CD4-positive, alpha-beta T cell treated with Interleukin-4 for 1 hour (primary cell): ENCODE measurements at regions not wholly inside any gene's neighbourhood (a gene's known extent, or its start where the extent isn't known, plus 50 kb on each side); places are given as distances from the start of the nearest gene placed in this dataset.
"Not testable (repeated sequence)": the region's sequence is repeated elsewhere in the genome, so short reads cannot be mapped to it uniquely, and the experiment has no call there.

Experiments
- DNase-seq, 2 donors: peaks; one replicate each; pipeline ENCODE4 v3.0.0-alpha.2; 2020 to 2022

DNA sequence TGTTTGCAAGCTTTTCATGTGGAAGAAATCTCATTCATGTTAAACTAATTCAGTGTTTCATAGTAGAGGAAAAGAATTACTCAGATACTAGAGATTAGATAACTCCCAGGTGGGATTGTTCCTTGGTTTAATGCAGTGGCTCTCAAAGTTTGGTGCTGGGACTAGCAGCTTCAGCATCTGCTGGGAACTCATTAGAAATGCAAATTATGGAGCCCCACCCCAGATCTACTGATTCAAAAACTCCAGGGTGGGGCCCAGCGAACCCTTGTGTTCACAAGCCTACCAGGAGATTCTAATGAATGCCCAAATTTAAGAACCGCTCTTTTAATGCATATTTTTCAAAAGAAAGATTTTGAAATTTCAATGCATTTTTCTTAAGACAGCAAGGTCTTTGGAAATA is 253.4 kb upstream of the CNTNAP4 start:
- DNase-seq: no peak

DNA sequence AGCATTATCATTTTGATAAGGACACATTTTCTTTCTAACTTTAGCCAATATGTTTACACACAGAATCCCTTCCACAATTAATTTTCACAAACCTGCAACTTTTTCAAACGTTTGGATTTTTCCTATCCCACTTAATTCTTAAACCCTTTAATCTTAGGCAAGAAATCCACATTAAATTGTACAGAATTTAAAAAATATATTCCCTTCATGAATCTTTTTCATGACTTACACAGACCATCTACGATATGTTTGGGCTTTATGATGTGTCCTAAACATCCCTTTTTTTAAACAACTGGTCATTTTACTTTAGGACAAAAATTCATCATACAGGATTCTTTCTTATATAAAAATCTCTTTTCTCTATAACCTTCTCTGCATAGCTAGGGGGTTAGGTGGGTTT is 241.5 kb upstream of the CNTNAP4 start:
- no peak for DNase-seq

DNA sequence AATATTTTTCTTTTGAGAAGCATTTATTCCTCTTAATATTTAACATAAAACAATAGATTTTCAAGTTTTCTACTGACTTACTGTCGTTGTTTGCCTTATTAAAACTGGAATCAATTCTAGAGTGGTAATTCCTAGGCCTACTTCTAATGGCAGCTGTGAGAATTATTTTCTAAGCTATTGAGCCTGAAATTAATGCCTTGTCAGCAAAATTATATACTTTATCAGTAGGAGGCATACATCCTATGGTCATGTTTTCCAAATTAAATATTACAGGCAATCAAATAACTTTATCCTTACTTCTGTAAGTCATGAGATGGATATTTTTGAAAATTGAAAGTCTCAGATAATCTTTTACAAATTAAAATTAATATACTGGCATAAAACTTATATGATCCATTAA is 239.1 kb upstream of the CNTNAP4 start:
- no peak for DNase-seq

DNA sequence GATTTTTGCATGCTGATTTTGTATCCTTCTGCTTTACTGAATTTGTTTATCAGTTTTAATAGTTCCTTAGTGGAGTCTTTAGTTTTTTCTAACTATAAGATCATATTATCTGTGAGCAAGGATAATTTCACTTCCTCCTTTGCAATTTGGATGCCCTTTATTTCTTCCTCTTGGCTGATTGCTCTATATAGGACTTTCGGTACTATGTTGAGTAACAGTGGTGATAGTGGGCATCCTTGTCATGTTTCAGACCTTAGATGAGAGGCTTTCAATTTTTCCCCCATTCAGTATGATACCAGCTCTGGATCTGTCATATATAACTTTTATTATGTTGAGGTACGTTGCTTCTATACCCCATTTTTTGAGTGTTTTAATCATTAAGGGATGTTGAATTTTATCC is 224.5 kb upstream of the CNTNAP4 start:
- DNase-seq: no peak

DNA sequence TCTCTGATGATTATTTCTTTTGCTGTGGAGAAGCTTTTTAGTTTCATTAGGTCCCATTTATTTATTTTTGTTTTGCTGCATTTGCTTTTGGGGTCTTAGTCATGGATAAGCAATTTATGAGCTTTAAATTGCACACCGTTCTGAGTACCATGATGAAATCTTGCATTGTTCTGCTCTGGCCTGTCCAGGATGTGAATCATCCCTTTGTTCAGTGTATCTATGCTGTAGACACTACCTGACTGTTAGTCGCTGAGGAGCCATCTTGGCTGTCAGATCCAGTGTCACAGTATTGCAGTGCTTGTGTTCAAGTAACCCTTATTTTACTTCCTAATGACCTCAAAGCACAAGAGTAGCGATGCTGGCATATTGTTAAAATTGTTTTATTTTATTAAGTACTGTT is 218.0 kb upstream of the CNTNAP4 start:
- DNase-seq: no peak

DNA sequence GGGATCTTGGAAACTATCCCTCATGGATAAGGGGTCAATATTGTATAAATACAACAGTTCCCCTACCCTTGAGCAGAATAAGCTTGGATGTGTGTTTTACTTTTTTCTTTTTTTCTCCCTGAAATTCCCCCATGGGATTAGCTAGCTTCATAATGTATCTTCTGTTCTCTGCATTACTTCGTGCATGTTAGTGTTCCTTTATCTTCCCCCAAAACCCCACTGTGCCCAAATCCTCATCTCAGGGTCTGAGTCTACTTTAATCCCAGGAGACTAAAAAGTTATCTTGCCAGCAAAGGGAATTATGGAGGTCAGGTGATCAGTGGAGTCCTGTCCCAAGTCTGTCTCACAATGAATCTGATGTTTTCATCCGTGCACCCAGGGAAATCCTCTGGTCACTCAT is 217.5 kb upstream of the CNTNAP4 start:
- DNase-seq: no peak

DNA sequence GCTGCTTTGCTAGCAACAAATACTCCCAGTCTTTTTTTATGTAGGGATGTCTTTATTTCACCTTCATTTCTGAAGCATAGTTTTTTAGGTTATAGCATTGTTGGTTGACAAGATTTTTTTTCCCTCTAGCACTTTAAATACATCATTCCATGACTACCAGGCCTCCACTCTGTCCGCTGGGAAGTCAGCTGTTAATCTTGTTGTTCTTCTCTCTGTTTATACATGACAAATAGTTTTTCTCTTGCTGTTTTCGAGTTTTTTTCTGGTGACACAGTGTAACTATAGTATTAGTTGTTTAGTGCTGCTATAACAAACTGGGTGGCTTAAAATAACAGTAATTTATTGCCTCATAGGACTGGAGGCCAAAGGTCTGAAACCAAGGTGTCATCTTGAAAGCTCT is 205.5 kb upstream of the CNTNAP4 start:
- no peak for DNase-seq

DNA sequence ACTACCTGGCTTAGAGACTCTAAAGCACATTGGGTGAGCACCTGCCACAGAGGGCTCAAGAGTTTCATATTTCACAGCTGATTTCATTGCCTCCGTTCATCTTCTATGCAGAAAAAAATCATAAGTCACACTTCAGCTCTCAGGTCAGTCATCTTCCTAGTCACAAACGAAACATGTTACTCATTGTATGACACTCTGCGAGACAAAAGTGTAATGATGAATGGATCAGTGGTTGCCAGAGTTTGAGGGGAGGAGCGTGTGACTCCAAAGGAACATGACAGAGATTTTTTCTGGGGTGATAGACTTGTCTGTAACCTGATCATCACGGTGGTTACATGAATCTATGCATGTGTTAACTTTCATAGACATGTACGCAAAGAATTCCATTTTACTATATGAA is 195.2 kb upstream of the CNTNAP4 start:
- DNase-seq: no peak

DNA sequence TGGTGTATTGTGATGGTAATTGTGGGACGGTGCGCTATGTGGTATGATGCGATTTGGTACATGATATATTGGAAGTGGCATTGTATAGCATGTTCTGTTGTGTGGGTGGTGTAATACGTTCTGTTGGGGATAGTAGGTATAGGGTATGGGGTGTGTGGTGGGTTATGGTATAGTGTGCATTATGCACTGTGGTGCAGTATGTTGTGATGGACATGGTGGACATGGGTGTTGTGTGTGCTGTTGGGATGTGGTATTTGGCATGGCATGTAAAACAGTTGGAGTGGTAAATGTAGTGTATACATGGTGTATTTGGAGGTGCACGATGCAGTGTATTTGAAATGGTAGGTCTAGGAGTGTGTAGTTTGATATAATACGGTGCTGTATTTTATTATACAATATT is 170.6 kb upstream of the CNTNAP4 start:
- DNase-seq: no peak

DNA sequence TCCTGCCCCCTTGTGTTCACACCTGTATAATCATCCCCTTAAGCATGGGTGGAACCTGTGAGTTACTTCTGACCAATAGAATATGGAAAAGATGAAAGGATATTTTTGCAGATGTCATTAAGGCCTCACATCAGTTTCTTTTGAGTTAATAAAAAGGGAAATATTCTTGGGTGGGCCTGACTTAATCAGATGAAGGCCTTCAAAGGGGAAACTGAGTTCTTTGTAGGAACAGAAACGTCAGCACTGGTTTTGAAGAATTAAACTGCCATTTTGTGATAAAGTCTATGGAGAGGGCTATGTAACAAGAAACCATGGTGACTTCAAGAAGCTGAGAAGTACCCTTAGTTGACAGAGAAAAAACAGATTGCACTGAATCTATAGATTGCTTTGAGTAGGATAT is 168.7 kb upstream of the CNTNAP4 start:
- DNase-seq: no peak

DNA sequence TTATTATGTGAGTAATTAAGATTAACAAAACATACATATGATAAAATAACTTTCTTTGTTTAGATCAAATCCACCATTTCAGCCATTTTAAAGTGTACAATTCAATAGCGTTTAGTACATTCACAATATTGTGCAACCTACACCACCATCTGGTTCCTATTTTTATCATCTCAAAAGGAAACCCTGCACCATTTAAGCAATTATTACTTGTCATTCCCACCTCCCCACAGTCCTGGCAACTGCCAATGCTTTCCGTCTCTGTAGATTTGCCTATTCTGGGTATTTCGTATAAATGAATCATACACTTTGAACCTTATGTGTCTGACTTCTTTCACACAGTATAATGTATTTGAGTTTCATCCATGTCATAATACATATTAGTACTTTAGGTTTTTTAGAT is 162.5 kb upstream of the CNTNAP4 start:
- no peak for DNase-seq

DNA sequence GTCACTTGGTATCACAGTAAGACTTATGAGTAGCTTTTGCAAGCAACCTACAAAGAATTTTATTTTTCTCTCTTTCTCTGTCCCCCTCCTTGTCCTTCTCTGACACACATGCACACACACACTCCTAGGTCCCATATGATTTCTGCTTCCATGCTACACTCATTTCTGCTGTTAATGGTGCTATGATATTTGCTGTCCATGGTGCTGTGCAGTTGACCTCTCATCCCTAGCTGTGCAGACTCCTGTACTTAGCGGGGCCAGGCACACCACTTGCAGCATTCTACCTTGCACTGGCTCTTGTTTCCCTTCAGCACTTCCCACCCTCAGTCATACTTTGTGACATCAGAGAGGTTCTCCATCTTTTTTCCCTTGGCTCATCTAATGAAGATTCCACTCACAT is 158.9 kb upstream of the CNTNAP4 start:
- no peak for DNase-seq

DNA sequence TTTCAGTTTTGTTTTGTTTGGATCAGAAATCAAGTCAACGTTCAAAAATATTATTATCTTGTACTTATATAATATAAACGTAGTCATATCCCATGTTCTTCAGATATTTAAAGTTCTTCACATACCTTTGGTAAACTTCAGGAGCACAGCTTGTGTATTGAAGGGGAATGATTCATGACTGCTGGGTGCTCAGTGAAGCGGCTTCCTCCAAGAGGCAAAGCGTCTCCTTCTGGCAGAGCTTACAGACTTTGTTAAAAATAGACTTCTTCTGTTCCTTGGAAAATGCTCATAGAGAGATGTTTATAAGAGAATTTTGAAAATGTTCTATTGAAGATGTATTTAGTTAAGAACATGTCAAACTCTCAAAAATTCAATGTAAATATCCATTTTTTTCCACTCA is 155.6 kb upstream of the CNTNAP4 start:
- no peak for DNase-seq

DNA sequence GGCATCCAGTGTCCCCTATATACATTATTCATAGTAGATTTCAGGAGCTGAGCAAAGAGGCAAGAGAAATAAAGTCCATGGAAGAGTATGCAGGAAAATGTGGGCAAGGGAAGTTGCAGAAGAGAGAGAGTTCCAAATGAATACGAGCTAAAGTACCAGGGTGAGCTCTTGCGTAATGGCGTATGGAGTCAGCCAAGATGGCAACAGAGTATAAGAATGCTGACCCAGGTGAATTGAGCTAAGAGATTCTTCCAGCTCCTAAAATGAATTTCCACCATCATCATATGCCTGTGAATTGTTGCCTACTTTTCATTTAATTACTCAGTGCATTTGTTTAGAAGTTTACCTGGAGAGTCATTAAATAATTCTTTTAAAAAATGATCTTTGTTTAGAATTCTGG is 153.2 kb upstream of the CNTNAP4 start:
- DNase-seq: no peak

DNA sequence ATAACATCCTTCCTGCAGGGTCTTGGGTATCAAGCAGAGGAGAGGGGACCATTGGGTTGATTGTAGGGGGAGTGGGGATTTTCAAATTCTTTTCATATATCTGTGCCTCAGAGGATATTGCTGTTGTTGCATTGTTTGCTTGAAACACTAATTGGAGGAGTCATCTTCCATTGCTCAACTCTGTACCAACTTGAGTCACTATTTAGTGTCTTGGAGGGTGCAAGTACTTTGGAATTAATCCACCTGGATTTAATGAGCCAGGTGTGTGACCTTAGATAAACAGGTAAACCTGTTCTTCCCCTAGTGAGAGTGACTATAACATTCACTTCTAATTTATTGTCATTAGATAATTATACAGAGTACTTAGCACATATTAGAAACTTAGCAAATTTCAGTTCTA is 151.3 kb upstream of the CNTNAP4 start:
- no peak for DNase-seq

DNA sequence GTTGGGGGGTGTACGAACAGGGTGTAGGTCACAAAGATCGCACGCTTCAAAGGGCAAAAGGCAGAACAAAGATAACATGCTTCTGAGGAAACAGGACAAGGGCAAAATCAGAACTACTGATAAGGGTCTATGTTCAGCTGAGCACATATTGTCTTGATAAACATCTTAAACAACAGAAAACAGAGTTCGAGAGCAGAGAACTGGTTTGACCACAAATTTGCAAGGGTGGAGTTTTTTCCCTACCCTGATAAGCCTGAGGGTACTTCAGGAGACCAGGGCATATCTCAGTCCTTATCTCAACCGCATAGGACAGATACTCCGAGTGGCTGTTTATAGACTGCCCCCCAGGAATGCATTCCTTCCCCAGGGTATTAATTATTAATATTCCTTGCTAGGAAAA is 139.1 kb upstream of the CNTNAP4 start:
- DNase-seq: not testable (repeated sequence)

DNA sequence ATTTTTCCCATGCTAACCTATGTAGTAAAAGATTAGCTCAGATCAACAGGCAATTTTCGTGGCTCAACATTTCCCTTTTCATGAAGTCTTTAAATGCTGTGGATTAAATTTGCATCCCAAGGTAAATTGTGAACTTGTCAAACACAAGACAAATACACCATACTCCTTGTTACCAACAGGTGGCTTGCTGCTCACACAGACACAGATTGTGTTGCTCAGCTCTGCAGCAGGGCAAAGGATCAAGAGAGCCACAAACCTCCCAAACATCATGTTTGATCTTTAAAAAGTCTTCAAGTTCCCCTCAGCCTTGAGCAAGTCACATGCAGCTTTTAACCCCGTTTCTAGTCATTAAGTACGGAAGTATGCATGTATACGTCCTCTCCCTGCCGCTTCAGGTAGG is 119.6 kb upstream of the CNTNAP4 start:
- DNase-seq: no peak

DNA sequence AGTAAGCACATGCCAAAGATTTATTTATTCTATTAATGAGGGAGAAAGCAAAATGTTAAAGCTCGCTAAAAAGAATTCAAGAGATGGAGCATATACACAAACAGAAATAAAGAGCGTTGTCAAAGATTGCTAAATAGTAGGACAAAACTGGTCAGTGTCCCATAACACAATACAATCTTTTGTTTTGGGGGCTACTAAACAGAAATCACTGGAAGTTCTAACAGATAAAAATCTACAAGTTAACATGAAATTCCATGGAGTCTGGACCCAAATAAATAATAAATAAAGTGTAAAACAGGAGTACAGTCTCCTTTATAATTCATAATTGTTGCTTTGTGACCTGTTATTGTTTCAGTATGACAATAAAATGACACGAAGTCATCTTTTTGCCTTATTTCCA is 115.2 kb upstream of the CNTNAP4 start:
- DNase-seq: no peak

DNA sequence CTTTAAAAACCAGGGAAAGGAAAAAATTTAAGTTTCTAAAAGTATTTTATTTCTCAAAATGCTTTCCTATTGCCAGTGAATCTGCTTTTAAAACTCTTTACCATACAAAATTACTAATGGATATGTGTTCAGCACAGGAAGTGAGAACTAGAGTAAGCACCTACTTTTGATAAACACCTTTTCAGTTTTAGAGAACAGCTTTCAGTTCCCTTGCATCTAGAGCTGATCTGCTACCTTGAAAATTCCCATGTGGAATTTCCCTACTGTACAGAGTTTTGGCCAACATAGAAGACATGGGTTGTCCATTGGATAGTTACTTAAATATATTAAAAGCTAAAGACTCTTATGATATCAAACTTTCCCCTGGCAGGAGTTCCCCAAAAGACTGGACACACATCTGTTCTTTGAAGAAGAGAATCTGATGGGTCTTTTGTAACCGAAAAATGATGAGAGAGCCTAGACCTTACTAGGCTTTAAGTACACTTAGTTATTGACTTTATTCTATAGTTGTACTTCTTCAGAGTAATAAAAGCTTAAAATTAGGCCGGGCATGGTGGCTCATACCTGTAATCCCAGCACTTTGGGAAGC is 112.1 kb upstream of the CNTNAP4 start:
- DNase-seq: no peak

DNA sequence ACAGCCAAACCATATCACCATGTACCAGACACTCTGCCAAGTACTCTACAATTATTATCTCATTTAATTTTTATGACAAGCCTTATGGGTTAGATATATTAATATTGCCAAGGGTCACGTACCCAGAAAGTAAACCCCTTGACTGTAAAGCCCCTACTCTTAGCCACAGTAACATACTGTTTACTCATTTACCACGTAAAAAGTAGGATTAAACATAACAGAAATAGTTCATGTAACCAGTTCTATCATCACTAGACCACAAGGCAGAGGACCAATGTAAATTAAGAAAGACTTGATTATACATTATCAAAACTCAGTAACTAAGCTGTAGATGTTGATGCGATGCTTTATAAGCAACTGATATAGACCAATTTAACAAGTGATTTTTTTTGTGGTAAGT is 101.5 kb upstream of the CNTNAP4 start:
- no peak for DNase-seq

DNA sequence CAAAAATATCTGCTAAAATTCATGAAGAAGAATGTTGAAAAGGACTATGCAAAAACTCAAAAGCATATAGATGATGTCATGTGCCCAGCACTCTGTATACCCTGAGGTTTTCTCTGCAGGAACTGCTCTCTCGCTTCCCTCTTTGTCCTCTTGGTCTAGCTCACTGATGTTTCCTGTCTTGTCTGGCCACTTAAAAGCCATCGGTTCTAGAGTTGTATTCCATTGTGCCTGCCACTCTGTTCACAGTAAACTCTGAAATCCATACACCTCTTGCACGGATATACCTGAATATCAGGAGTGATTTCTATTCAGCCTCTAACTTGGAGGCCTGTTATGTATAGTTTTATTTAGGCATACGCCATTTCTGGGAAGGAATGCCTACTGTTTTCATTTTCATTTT is 101.0 kb upstream of the CNTNAP4 start:
- DNase-seq: no peak

DNA sequence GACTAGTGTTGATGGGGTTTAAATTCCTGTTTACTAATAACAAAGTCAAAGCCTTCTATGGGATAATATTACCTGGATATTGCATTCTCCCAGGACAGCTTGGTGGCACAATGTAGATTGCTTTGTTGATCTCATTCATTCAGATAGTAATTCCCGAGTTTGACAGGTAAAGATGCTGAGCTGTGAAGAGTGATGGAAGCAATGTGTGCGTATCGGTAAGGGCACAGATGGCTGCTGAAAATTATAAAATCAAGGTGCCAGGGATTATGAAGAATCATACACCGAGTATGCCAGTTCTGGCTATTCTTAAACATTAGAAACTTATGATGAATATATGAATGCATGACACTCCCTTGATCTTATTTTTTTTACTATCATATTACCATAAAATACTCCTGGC is 100.6 kb upstream of the CNTNAP4 start:
- DNase-seq: no peak

DNA sequence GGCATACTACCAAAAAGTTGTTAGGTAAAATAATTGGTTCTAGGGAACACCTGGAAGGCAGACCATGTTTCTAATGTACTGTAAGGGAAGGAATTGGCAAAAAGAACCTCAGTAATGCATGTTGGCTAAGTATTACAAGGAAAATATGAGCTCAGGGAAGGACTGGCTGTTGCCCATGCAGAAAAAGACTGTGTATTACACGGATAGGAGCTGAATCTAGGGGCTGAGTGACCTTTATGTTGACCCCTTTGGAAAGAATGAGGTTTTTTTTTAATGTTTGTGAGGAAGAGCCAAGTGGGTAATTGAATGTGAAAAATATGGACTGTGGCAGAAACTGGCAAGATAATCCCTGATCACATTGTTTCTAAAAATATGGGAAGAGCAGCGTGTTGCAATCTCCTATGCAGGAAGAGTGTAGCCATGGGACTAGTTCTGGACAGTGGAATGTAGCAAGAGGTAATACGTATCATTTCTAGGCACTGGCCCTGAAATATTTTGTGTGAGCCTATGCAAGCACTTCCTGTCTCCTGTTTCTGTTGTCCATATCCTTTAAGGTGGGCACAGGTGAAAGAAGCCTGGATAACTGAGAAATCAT is 95.1 kb upstream of the CNTNAP4 start:
- DNase-seq: no peak

DNA sequence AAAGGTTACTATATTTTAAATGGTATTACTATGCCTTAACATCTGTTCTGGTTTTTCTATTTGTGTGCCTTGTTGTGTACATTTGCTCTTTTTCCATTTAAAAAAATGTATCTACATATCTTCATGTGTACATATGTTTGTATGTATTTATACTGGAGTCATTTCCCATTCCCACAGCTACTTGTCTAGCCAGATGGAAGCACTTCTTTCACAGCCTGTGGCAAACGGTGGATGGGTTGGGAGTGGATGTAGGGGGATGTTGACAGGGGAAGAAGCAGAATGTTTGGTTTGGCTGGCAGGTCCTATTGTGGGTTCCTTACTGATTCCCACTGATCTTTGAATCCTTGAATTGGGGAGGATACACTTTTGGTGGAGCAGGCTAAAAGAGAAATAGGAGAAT is 93.6 kb upstream of the CNTNAP4 start:
- DNase-seq: no peak

DNA sequence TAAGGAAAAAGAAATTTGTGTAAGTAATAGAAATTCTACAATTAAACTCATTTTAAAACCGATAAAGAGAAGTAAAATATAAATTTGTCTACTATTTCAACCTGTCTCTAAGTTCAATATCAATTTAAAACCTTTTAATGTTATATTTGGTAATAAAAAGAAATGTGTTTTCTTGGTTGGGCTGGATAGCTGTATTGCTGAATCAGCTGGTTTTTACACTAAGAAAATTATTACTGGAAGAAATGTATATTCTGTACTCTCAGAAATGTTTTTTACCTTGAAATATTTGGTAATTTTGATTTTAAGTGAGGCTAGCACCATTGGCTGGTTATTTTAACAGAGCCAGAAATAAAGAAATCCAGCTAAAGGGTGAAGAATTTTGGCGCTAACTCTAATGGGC is 87.1 kb upstream of the CNTNAP4 start:
- no peak for DNase-seq

DNA sequence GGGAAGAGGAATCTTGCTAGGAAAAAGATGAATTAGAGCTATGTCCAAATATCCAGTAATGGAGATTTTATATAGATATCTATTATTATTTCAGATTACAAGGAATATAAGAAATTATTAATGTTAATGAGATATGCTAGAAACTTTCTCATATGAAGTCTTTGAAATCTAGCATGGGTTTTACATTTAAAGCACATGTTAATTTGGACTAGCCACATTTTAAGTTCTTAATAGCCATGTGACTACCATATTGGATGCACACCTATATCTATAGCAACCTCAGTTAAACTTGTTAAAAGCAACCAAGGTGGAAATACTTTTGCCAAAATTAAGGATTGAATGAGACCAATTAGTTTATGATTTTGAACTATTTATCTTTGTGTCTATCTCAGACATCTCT is 86.7 kb upstream of the CNTNAP4 start:
- DNase-seq: no peak
